ENCODE measurements at regions not wholly inside any gene's neighbourhood (a gene's known extent, or its start where the extent isn't known, plus 50 kb on each side); places are given as distances from the start of the nearest gene placed in this dataset.

DNA sequence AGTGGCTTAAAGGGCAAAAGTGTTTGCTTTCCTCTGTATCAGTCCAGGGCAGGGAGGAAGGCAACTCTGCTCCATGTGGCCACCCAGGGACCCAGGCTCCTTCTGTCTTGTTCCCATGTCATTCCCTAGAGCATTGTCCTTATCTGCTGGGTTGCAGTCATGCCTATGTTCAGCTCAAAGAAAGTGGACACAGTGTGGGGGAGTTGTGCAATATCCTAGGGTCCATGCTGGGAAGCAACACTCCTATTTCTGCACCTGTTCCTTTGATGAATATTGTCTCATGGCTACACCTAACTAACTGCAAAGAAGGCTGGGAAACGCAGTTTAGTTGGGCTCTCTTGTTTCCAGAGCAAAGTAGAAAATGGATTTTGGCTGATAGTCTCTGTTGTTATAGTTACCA, 107.0 kb upstream of the OTUD4 start:
- ChIA-PET CTCF (interaction anchor here (0.6 kb wide), 1 partner anchor 212 kb away, joined by 3 read pairs; no protein-coding TSS in a partner anchor), POLR2A (ENCODE audit: low non-redundant PET) (no interaction called here)
- DNase-seq (ENCODE audit: low spot score): no peak
- H3K27ac ChIP-seq: no peak overlapping the region
- TF ChIP-seq, protein P1, sequence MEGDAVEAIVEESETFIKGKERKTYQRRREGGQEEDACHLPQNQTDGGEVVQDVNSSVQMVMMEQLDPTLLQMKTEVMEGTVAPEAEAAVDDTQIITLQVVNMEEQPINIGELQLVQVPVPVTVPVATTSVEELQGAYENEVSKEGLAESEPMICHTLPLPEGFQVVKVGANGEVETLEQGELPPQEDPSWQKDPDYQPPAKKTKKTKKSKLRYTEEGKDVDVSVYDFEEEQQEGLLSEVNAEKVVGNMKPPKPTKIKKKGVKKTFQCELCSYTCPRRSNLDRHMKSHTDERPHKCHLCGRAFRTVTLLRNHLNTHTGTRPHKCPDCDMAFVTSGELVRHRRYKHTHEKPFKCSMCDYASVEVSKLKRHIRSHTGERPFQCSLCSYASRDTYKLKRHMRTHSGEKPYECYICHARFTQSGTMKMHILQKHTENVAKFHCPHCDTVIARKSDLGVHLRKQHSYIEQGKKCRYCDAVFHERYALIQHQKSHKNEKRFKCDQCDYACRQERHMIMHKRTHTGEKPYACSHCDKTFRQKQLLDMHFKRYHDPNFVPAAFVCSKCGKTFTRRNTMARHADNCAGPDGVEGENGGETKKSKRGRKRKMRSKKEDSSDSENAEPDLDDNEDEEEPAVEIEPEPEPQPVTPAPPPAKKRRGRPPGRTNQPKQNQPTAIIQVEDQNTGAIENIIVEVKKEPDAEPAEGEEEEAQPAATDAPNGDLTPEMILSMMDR (conservative IDR thresholded peaks at IDR 0.05; ENCODE audit: low read depth): no peak

DNA sequence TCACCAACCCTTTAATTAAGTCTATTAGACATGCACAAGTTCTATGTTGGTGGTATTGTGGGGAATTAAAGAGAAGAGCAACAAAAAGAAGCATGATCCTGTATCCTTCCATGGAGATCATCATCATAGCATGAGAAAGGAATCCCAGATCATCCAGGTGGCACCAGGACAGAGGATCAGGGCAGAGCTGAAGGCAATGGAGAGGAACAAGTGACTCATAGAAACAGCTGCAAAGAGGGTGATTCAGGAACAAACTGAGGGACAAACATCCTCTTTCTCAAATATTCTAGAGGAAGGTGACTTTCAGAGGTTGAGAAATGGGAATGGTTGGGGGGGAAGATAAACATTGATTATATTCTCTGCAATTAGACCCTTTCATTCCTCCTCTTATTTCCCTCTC, 105.5 kb upstream of the OTUD4 start:
- POLR2A ChIA-PET (ENCODE audit: low non-redundant PET): no interaction called here
- H3K27ac ChIP-seq: no peak overlapping the region
- TF ChIP-seq, protein P1 (conservative IDR thresholded peaks at IDR 0.05; ENCODE audit: low read depth): no peak
- CTCF ChIA-PET: no interaction called here
- DNase-seq (ENCODE audit: low spot score): peak; percentile 26

DNA sequence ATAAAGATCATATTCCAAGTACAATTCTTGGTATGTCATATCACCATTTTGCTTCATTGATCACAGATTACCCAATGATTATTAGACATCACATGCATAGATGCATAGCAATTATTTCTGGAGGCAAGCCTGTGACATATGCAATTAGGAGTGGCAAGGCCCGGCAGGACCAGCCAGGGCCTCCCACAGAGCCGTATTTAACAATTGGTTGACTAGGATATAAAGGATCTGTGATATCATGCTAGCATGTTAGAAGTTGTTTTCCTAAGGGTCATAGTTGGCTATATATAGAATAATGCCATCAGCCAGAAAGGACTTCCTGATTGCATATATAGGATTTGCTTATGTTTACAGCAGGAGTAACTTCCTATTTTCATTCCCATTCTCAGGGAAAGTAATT, 103.5 kb upstream of the OTUD4 start:
- ChIA-PET CTCF (no interaction called here), POLR2A (ENCODE audit: low non-redundant PET) (no interaction called here)
- TF ChIP-seq, protein P1 (conservative IDR thresholded peaks at IDR 0.05; ENCODE audit: low read depth): no peak
- DNase-seq (ENCODE audit: low spot score): no peak
- no peak overlapping the region for H3K27ac ChIP-seq

DNA sequence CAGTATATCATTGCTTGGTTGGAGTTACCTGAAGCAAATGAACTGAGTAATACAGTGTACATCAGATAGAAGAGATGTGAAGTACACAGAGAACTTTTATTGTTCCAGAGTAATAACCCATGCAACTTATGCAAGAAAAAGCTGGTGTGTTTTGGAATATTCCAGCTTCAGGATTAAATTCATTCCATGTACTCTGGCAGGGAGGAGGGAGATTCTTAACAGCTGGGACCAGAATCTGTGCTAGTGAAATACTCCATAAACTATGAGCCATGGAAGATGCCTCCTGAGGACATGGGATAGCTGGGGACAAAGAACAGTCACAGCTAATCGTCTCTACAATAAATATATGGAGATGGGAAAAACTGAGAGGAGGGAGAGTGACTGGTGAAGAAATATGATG, 101.6 kb upstream of the OTUD4 start:
- CTCF ChIA-PET: no interaction called here

DNA sequence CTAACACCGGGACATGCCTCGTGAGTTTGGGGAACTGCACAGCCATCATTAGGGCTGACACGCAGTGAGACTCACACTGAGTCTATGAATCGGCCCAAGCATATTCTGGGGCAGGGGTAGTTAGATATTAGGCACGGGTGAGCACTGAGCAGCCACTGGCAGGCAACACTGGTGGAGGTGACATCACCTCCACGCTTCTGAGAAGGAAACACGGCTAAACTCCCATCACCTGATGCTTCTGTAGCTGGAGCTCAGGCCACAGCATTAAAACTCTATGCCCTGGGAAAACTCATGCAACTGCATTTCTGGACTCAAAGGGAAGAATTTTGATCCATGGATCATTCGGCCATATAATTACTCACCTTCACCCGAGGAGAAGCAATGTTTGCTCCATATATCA, 100.8 kb upstream of the OTUD4 start:
- TF ChIP-seq, protein P1 (conservative IDR thresholded peaks at IDR 0.05; ENCODE audit: low read depth): no peak
- ChIA-PET CTCF (no interaction called here), POLR2A (ENCODE audit: low non-redundant PET) (no interaction called here)
- no peak for DNase-seq (ENCODE audit: low spot score)
- H3K27ac ChIP-seq: no peak overlapping the region

More for the DNA sequence above, 101.6 kb upstream of the OTUD4 start:
- POLR2A ChIA-PET (ENCODE audit: low non-redundant PET): no interaction called here
- no peak overlapping the region for H3K27ac ChIP-seq
- TF ChIP-seq, protein P1 (conservative IDR thresholded peaks at IDR 0.05; ENCODE audit: low read depth): no peak
- DNase-seq (ENCODE audit: low spot score): no peak

DNA sequence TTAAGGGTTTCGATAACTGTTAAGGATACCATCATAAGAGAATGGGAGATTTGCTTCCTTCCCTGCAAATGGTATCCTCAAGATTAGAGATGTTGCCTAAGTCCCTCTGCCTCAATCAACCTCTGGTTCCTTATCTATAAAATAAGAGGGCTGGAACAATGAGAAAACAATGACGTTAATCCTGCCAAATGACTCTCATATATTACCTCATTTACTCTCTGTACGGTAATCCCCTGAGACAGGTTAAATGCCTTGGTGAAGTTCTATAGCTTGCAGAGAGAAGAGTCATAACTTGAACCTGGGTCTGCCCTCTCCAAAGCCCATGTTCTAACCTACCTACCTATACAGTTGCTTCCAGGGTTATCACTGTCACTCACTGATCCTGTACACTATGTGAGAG, 100.2 kb upstream of the OTUD4 start:
- ChIA-PET POLR2A (ENCODE audit: low non-redundant PET) (no interaction called here), CTCF (no interaction called here)
- no peak overlapping the region for H3K27ac ChIP-seq
- TF ChIP-seq, protein P1 (conservative IDR thresholded peaks at IDR 0.05; ENCODE audit: low read depth): no peak
- DNase-seq (ENCODE audit: low spot score): no peak

Data from RWPE1 (cell line).